Lower leg skin (tissue), 3 donors: ENCODE measurements at regions not wholly inside any gene's neighbourhood (a gene's known extent, or its start where the extent isn't known, plus 50 kb on each side); places are given as distances from the start of the nearest gene placed in this dataset.

Source experiments
- POLR2A ChIP-seq, 2 donors: fragments of 450-650 bp; IDR thresholded peaks; one replicate each; pipeline ENCODE4 v1.6.1; 2016 to 2017; ENCODE audit warnings: antibody characterized with exemption in 2 of 2, mild to moderate bottlenecking in 1 of 2, moderate library complexity in 1 of 2
- TF ChIP-seq, protein P1 (sequence below), 3 donors: fragments of 450-650 bp; IDR thresholded peaks; one replicate each; pipeline ENCODE4 v1.5.1; 2016; ENCODE audit warnings: antibody characterized with exemption in 3 of 3, mild to moderate bottlenecking in 3 of 3, moderate library complexity in 2 of 3

DNA sequence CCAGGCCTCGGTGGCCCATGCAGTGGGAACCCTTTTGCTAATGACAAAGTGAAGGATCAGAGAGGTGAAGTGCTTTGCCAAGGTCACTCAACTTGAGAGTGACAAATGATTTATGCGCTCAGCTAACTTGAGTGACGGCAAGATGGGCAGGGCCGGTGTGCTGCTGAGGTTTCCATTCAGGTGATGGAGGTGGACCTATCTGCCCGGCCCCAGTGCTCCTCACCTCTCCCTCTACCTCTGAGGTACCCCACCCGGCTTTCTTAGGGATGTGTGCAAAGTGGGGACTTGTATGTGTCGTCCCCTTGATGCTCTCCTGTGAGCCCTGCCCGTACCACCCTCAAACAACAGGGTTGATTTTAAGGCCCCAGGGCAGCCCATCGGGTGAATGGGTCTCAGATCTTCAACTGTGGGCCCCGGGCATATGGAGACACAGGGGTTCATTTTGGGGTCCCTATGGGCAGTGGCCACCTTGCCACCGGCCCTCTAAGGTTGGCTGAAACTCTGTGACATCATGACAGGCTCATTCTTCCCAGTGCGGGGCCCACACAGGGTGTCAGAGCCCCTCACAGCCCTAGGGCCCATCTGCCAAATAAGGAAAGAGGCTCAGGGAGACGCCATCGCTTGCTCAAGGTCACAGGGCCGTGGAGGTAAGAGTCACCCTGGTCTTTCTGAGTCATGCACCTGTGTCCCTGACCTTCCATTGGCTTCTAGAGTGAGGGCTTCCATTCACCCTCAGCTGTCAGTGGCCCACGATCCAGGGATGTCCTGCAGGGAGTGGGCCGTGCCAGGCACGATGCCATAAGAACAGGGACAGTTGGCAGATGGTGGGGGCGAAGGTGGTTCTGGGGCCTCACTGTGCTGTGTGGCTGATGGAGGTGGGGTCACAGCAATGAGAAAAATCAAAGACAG is 170.6 kb upstream of the MVB12B start:
- TF ChIP-seq, protein P1, sequence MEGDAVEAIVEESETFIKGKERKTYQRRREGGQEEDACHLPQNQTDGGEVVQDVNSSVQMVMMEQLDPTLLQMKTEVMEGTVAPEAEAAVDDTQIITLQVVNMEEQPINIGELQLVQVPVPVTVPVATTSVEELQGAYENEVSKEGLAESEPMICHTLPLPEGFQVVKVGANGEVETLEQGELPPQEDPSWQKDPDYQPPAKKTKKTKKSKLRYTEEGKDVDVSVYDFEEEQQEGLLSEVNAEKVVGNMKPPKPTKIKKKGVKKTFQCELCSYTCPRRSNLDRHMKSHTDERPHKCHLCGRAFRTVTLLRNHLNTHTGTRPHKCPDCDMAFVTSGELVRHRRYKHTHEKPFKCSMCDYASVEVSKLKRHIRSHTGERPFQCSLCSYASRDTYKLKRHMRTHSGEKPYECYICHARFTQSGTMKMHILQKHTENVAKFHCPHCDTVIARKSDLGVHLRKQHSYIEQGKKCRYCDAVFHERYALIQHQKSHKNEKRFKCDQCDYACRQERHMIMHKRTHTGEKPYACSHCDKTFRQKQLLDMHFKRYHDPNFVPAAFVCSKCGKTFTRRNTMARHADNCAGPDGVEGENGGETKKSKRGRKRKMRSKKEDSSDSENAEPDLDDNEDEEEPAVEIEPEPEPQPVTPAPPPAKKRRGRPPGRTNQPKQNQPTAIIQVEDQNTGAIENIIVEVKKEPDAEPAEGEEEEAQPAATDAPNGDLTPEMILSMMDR (IDR thresholded peaks at IDR 0.05), result no peak
- no peak for TF ChIP-seq POLR2A (IDR thresholded peaks at IDR 0.05)
